GM12872 (cell line): ENCODE measurements at regions not wholly inside any gene's neighbourhood (a gene's known extent, or its start where the extent isn't known, plus 50 kb on each side); places are given as distances from the start of the nearest gene placed in this dataset.

Experiments
- TF ChIP-seq, protein P1 (sequence below): IDR thresholded peaks from 3 replicates; pipeline ENCODE4 v1.5.1; 2011; ENCODE audit warnings: low read depth, mild to moderate bottlenecking, low read length, moderate library complexity; ENCODE audit not compliant: insufficient read depth

DNA sequence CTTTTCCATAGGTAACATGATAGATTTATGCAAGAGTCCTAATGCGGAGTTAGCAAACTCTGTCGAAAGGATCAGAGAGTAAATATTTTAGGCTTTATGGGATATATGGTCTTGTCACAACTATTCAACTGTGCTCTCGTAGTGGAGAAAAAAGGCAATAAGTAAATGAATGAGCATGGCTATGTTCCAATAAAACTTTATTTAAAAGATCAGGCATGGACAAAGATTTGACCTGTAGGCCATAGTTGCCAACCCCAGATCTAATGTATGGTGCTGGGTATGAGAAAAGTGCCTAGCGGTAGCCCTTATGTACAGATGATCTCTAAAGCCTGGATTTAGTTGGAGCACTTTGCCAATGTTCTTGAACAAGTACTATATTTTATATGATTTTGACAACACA, 498.8 kb upstream of the C1orf87 start:
- TF ChIP-seq, protein P1, sequence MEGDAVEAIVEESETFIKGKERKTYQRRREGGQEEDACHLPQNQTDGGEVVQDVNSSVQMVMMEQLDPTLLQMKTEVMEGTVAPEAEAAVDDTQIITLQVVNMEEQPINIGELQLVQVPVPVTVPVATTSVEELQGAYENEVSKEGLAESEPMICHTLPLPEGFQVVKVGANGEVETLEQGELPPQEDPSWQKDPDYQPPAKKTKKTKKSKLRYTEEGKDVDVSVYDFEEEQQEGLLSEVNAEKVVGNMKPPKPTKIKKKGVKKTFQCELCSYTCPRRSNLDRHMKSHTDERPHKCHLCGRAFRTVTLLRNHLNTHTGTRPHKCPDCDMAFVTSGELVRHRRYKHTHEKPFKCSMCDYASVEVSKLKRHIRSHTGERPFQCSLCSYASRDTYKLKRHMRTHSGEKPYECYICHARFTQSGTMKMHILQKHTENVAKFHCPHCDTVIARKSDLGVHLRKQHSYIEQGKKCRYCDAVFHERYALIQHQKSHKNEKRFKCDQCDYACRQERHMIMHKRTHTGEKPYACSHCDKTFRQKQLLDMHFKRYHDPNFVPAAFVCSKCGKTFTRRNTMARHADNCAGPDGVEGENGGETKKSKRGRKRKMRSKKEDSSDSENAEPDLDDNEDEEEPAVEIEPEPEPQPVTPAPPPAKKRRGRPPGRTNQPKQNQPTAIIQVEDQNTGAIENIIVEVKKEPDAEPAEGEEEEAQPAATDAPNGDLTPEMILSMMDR = no peak

DNA sequence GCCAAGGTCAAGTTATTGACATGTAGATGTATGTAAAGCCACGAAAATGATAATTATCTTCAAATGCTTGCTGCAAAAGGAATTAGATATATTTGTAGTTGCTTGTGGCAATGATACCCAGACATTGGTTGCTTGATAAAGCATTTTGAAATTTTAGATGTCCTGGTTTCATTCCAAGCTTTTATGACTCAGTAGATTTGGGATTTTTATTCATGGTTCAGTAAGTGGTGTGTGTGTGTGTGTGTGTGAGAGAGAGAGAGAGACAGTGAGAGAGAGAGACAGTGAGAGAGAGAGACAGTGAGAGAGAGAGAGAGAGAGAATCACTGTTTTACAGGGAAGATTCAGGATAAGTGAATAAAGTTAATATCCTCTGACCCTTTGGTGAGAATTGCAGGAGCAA, 498.2 kb upstream of the C1orf87 start:
- TF ChIP-seq, protein P1 = no peak

DNA sequence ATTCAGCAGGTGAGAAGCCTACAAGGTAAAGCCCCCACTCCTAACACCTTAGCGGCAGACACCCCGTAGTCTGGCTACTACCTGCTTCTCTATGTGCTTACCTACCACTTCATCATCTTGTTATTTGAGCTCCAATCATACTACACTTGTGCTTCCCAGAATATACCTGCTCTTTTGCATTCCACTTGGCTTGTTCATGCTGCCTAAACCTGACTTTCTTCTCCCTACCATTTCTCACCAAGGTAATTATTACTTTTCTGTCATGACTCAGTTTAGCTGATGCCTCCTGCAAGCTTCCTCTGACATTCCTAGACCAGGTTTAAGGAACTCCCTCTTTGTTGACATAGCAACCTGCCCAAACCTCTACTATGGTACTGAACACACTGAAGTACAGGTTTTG, 495.6 kb upstream of the C1orf87 start:
- TF ChIP-seq, protein P1 = no peak

DNA sequence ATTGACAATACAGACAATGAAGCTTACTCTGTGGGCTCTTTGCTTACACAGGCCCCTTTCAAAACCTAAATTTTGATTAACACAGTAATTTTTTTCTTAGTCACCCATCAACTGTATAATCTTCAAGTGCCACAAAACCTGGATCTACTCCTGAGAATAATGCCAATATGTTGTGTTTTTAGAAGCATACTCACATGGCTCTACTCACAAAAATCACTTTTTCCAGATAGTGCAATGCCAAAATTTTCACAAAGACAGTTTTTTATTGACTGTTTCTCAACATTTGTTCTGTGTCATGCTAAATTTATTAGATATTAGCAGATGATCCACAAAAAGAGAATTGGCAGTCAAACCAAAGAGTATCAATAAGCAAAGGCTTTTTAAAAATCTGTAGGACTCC, 493.7 kb upstream of the C1orf87 start:
- TF ChIP-seq, protein P1 = no peak

DNA sequence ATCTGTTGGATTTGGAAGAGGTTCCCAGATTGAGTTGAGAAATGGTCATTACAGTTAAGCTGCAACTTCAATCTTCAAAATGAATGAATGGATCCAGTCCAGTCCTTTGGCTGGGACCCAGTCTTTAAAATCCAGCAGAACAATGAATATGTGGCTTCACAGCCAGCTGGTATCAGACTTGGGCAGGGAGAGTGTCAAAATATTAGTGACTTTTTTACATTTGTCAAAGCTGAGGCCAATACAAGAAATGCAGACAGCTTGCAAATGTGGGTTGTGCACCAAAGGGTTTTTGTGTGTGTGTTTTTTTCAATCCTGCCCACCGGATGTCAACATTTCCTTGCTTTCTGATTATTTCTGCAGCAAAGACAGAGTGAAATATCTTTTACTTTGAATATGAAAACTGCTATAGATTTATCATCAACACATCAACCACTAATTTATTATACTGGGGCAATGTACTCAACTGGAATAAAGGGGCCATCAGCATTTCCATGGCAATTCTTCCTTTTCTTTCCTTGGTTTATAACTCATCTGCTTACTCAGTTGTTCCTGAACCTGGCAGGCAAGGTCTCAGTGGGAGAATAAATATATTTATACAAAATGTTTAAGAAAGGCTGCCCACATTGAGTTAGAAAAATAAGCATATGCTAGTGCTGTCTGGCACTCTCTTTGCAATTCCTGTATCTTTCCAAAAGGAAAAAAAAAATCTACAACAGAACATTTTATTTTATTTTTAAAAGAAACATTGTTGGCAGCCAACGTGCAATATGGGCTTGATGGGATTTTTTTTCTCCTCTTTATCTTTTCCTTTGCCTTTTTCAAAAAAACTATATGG, 491.6 kb upstream of the C1orf87 start:
- TF ChIP-seq, protein P1 = no peak

DNA sequence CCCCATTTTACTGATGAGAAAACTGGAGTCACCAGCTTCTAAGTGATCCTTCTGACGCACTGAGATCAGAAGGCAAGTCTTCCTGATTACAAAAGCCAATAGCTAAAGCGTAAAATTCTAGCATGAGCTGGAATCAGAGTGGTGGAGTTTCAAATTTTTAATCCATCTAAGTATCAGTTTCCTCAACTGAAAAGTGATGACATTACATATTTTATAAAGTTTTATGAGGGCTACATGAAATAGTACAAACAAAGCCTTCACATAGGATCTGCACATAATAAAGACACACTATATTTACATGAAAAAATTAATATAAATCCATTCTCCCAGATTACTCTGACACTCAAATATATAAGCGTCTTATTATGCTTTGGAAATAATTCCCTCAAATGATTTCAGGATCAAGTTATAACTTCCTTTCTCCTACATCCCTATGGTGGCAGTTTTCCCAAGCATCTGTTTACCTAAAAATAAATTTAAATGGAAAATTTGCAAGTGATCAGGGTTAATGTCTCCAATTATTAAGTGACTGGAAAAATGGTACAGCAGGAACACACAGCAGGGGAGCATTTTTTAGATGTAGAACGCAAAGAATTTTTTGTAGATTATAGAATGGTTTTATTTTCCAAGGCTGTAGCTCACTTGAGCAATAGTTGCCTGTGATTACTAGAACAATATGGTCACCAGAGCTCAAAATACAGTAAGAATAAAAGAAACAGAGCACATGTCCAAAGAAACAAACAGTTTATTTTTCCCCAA, 490.4 kb upstream of the C1orf87 start:
- TF ChIP-seq, protein P1 = no peak

DNA sequence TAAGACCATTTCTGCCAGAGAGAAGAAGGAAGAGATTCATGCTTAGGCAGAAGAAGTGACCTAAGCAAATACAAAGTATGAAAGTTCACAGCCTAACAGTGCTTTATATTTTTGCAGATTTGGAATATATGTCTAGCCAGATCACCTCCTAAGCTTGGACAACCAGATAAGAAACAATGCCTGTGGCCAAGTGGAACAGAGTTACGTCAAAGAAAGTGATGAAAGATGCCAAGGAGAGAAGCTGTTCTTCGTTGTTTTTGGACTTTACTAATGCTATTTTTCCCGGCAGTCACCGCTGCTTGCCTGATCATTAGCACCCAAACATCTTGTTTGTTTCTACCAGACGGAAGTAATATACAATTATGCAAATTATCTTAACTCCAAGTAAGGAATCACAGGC, 489.2 kb upstream of the C1orf87 start:
- TF ChIP-seq, protein P1 = no peak
